Peyer's patch (tissue), 4 donors: ENCODE measurements at regions not wholly inside any gene's neighbourhood (a gene's known extent, or its start where the extent isn't known, plus 50 kb on each side); places are given as distances from the start of the nearest gene placed in this dataset.

Source experiments
- CTCF ChIP-seq, 6 experiments: fragments of 450-650 bp in 4 of 6; fragments of 200-600 bp in 2 of 6; sonication (generic) in 1 of 6; IDR thresholded peaks; one replicate each; pipeline ENCODE4 v1.5.1; 2017 to 2019; ENCODE audit warnings: antibody characterized with exemption in 6 of 6, mild to moderate bottlenecking in 3 of 6, moderate library complexity in 1 of 6
- POLR2A ChIP-seq, 2 donors: fragments of 450-650 bp; IDR thresholded peaks; one replicate each; pipeline ENCODE4 v1.5.1; 2017; ENCODE audit warnings: antibody characterized with exemption in 2 of 2, mild to moderate bottlenecking in 2 of 2, moderate library complexity in 2 of 2

GRCh38 chr1:30274976-30275621, 448.3 kb downstream of the MATN1 start:
- TF ChIP-seq POLR2A (IDR thresholded peaks at IDR 0.05) (no peak), CTCF (IDR thresholded peaks at IDR 0.05) (no peak)
